Mesendoderm (in vitro differentiated cells): ENCODE measurements at regions not wholly inside any gene's neighbourhood (a gene's known extent, or its start where the extent isn't known, plus 50 kb on each side); places are given as distances from the start of the nearest gene placed in this dataset.
"Not testable (repeated sequence)": the region's sequence is repeated elsewhere in the genome, so short reads cannot be mapped to it uniquely, and the experiment has no call there.

Source experiments
- DNase-seq: peaks from one replicate; pipeline ENCODE4 v3.0.0; 2013
- H2AK5ac ChIP-seq: 2 replicates; pipeline ENCODE4 v1.6.1; 2013; ENCODE audit warnings: low read length, inconsistent platforms
- H2BK120ac ChIP-seq: 2 replicates; pipeline ENCODE4 v1.6.1; 2013; ENCODE audit warnings: low read depth, mild to moderate bottlenecking, low read length, moderate library complexity, mixed read lengths
- H2BK15ac ChIP-seq: replicated peaks from 2 replicates; pipeline ENCODE4 v1.6.1; 2013; ENCODE audit warnings: low read depth, mild to moderate bottlenecking, moderate library complexity
- H2BK5ac ChIP-seq: 2 replicates; pipeline ENCODE4 v1.6.1; 2013; ENCODE audit warnings: low read length, inconsistent platforms
- H3K18ac ChIP-seq: 2 replicates; pipeline ENCODE4 v1.6.1; 2013; ENCODE audit warnings: mild to moderate bottlenecking, low read length, mixed read lengths
- H3K23ac ChIP-seq: one replicate; pipeline ENCODE4 v1.6.1; 2013; ENCODE audit warnings: low read length
- H3K27ac ChIP-seq: 2 replicates; pipeline ENCODE4 v1.5.1; 2013; ENCODE audit warnings: low read depth, mild to moderate bottlenecking, inconsistent platforms, low read length, moderate library complexity
- H3K27me3 ChIP-seq: 2 replicates; pipeline ENCODE4 v1.6.1; 2013; ENCODE audit warnings: low read length, control low read depth, mild to moderate bottlenecking, inconsistent platforms; ENCODE audit not compliant: insufficient read depth, poor library complexity
- H3K36me3 ChIP-seq: 2 replicates; pipeline ENCODE4 v1.6.1; 2013; ENCODE audit warnings: low read length, inconsistent platforms; ENCODE audit not compliant: control insufficient read depth, insufficient read depth
- H3K4ac ChIP-seq: one replicate; pipeline ENCODE4 v1.6.1; 2013; ENCODE audit warnings: low read depth, mild to moderate bottlenecking, low read length, moderate library complexity
- H3K4me1 ChIP-seq: 2 replicates; pipeline ENCODE4 v1.6.1; 2013; ENCODE audit warnings: low read depth, low read length, inconsistent platforms; ENCODE audit not compliant: control insufficient read depth
- H3K4me2 ChIP-seq: 2 replicates; pipeline ENCODE4 v1.6.1; 2013; ENCODE audit warnings: low read length
- H3K4me3 ChIP-seq: 2 replicates; pipeline ENCODE4 v1.5.1; 2013; ENCODE audit warnings: mild to moderate bottlenecking, low read length
- H3K56ac ChIP-seq: one replicate; pipeline ENCODE4 v1.6.1; 2013; ENCODE audit warnings: low read length
- H3K79me1 ChIP-seq: 2 replicates; pipeline ENCODE4 v1.6.1; 2013; ENCODE audit warnings: low read length, inconsistent platforms
- H3K79me2 ChIP-seq: 2 replicates; pipeline ENCODE4 v1.6.1; 2013; ENCODE audit warnings: mild to moderate bottlenecking, low read length; ENCODE audit not compliant: control insufficient read depth, insufficient read depth
- H3K9ac ChIP-seq: 2 replicates; pipeline ENCODE4 v1.6.1; 2013; ENCODE audit warnings: low read length, inconsistent platforms
- H4K5ac ChIP-seq: one replicate; pipeline ENCODE4 v1.6.1; 2013; ENCODE audit warnings: low read length
- H4K8ac ChIP-seq: one replicate; pipeline ENCODE4 v1.6.1; 2013; ENCODE audit warnings: low read depth, mild to moderate bottlenecking, control low read depth, low read length, moderate library complexity
- WGBS: extraction: QIAGEN DNeasy Blood & Tissue Kit; methylation state at CpG from one replicate; pipeline ENCODE4 v1.1.7; 2013; ENCODE audit warnings: low lambda C conversion rate, missing lambda C conversion rate; ENCODE audit not compliant: insufficient coverage; ENCODE audit errors: extremely low coverage; 5-methylcytosine and 5-hydroxymethylcytosine counted together

GRCh38 chr4:132344924-132345828, 803.9 kb upstream of the PCDH10 start:
- Histone ChIP-seq H3K56ac (no peak overlapping the region), H3K27me3 (no peaks in the 10 kb centered on the region), H3K9ac (no peak overlapping the region), H3K79me2 (no peaks in the 10 kb centered on the region), H2BK5ac (no peak overlapping the region), H2BK15ac (no peak overlapping the region), H3K4me1 (no peaks in the 10 kb centered on the region), H3K27ac (no peak overlapping the region), H2AK5ac (no peak overlapping the region), H3K36me3 (no peaks in the 10 kb centered on the region), H3K18ac (no peak overlapping the region), H3K4ac (no peak overlapping the region), H3K79me1 (no peaks in the 10 kb centered on the region), H3K4me2 (no peak overlapping the region), H3K23ac (no peak overlapping the region), H3K4me3 (no peak overlapping the region), H4K5ac (no peak overlapping the region), H4K8ac (no peak overlapping the region), H2BK120ac (no peak overlapping the region)
- no peak for DNase-seq
- no CpG with 5 or more reads among the region's 32 CpGs for WGBS

- H2BK5ac ChIP-seq, result no peak overlapping the region
- H2BK120ac ChIP-seq, result no peak overlapping the region
- no peak overlapping the region for H3K4me2 ChIP-seq
- no peak overlapping the region for H3K4ac ChIP-seq
- H4K8ac ChIP-seq, result no peak overlapping the region
- H3K4me1 ChIP-seq, result no peaks in the 10 kb centered on the region
- H2BK15ac ChIP-seq, result no peak overlapping the region
- no peak for DNase-seq
- H3K36me3 ChIP-seq, result no peaks in the 10 kb centered on the region
- no peaks in the 10 kb centered on the region for H3K27me3 ChIP-seq
- H2AK5ac ChIP-seq, result no peak overlapping the region
- H3K18ac ChIP-seq, result no peak overlapping the region
- no peak overlapping the region for H3K9ac ChIP-seq
- no peak overlapping the region for H4K5ac ChIP-seq
- no peak overlapping the region for H3K56ac ChIP-seq
- no CpG with 5 or more reads among the region's 1 CpG for WGBS
- H3K4me3 ChIP-seq, result no peak overlapping the region
- H3K27ac ChIP-seq, result no peak overlapping the region
- H3K79me2 ChIP-seq, result no peaks in the 10 kb centered on the region
- H3K23ac ChIP-seq, result no peak overlapping the region
- no peaks in the 10 kb centered on the region for H3K79me1 ChIP-seq
Measured at GRCh38 chr4:132346016-132346415, 803.1 kb upstream of the PCDH10 start.

- not testable (repeated sequence) for H3K4me2 ChIP-seq, H3K56ac ChIP-seq, H2BK120ac ChIP-seq, H3K9ac ChIP-seq, H3K18ac ChIP-seq, H4K8ac ChIP-seq, H3K36me3 ChIP-seq, H3K4ac ChIP-seq, H4K5ac ChIP-seq, H3K27ac ChIP-seq, H3K4me3 ChIP-seq, H3K27me3 ChIP-seq, H2BK15ac ChIP-seq, H2BK5ac ChIP-seq, H3K4me1 ChIP-seq, H3K23ac ChIP-seq, H3K79me2 ChIP-seq, H3K79me1 ChIP-seq, DNase-seq, H2AK5ac ChIP-seq
- no CpG with 5 or more reads among the region's 3 CpGs for WGBS
Measured at GRCh38 chr4:132351606-132352005, 797.5 kb upstream of the PCDH10 start.

- Histone ChIP-seq H3K27ac (no peak overlapping the region), H2BK5ac (no peak overlapping the region)
- no CpG with 5 or more reads among the region's 2 CpGs for WGBS
Measured at GRCh38 chr4:132382243-132382642, 766.9 kb upstream of the PCDH10 start.

GRCh38 chr4:132383571-132384199, 765.4 kb upstream of the PCDH10 start:
- no peak overlapping the region for H2BK120ac ChIP-seq
- no peak overlapping the region for H4K8ac ChIP-seq
- no peak overlapping the region for H3K4ac ChIP-seq
- no peaks in the 10 kb centered on the region for H3K36me3 ChIP-seq
- H3K4me2 ChIP-seq, result no peak overlapping the region
- H4K5ac ChIP-seq, result no peak overlapping the region
- no peak overlapping the region for H2BK15ac ChIP-seq
- H3K23ac ChIP-seq, result no peak overlapping the region
- no peak overlapping the region for H3K27ac ChIP-seq
- no peak overlapping the region for H2BK5ac ChIP-seq
- no peak for DNase-seq
- WGBS, result no CpG with 5 or more reads among the region's 1 CpG
- no peaks in the 10 kb centered on the region for H3K4me1 ChIP-seq
- H3K27me3 ChIP-seq, result no peaks in the 10 kb centered on the region
- no peak overlapping the region for H2AK5ac ChIP-seq
- H3K4me3 ChIP-seq, result no peak overlapping the region
- no peak overlapping the region for H3K18ac ChIP-seq
- H3K56ac ChIP-seq, result no peak overlapping the region
- H3K79me1 ChIP-seq, result no peaks in the 10 kb centered on the region
- no peaks in the 10 kb centered on the region for H3K79me2 ChIP-seq
- no peak overlapping the region for H3K9ac ChIP-seq

More at GRCh38 chr4:132382243-132382642, 766.9 kb upstream of the PCDH10 start:
- no peak for DNase-seq
- Histone ChIP-seq H3K4ac (no peak overlapping the region), H2BK120ac (no peak overlapping the region), H3K4me3 (no peak overlapping the region), H3K79me1 (no peaks in the 10 kb centered on the region), H3K9ac (no peak overlapping the region), H4K5ac (no peak overlapping the region), H3K36me3 (no peaks in the 10 kb centered on the region), H2BK15ac (no peak overlapping the region), H2AK5ac (no peak overlapping the region), H3K4me1 (no peaks in the 10 kb centered on the region), H3K27me3 (no peaks in the 10 kb centered on the region), H3K18ac (no peak overlapping the region), H3K23ac (no peak overlapping the region), H3K4me2 (no peak overlapping the region), H3K56ac (no peak overlapping the region), H4K8ac (no peak overlapping the region), H3K79me2 (no peaks in the 10 kb centered on the region)
